Peyer's patch (tissue), 4 donors: ENCODE measurements at regions not wholly inside any gene's neighbourhood (a gene's known extent, or its start where the extent isn't known, plus 50 kb on each side); places are given as distances from the start of the nearest gene placed in this dataset.

ENCODE experiments used
- POLR2A ChIP-seq, 2 donors: fragments of 450-650 bp; IDR thresholded peaks; one replicate each; pipeline ENCODE4 v1.5.1; 2017; ENCODE audit warnings: antibody characterized with exemption in 2 of 2, mild to moderate bottlenecking in 2 of 2, moderate library complexity in 2 of 2
- TF ChIP-seq, protein P1 (sequence below), 6 experiments: fragments of 450-650 bp in 4 of 6; fragments of 200-600 bp in 2 of 6; sonication (generic) in 1 of 6; IDR thresholded peaks; one replicate each; pipeline ENCODE4 v1.5.1; 2017 to 2019; ENCODE audit warnings: antibody characterized with exemption in 6 of 6, mild to moderate bottlenecking in 3 of 6, moderate library complexity in 1 of 6

GRCh38 chr10:78197628-78198272 lies 164.1 kb downstream of the RPS24 start:
- TF ChIP-seq, protein P1, sequence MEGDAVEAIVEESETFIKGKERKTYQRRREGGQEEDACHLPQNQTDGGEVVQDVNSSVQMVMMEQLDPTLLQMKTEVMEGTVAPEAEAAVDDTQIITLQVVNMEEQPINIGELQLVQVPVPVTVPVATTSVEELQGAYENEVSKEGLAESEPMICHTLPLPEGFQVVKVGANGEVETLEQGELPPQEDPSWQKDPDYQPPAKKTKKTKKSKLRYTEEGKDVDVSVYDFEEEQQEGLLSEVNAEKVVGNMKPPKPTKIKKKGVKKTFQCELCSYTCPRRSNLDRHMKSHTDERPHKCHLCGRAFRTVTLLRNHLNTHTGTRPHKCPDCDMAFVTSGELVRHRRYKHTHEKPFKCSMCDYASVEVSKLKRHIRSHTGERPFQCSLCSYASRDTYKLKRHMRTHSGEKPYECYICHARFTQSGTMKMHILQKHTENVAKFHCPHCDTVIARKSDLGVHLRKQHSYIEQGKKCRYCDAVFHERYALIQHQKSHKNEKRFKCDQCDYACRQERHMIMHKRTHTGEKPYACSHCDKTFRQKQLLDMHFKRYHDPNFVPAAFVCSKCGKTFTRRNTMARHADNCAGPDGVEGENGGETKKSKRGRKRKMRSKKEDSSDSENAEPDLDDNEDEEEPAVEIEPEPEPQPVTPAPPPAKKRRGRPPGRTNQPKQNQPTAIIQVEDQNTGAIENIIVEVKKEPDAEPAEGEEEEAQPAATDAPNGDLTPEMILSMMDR (IDR thresholded peaks at IDR 0.05): no peak
- TF ChIP-seq POLR2A (IDR thresholded peaks at IDR 0.05): no peak
